ENCODE measurements at regions not wholly inside any gene's neighbourhood (a gene's known extent, or its start where the extent isn't known, plus 50 kb on each side); places are given as distances from the start of the nearest gene placed in this dataset.

DNA sequence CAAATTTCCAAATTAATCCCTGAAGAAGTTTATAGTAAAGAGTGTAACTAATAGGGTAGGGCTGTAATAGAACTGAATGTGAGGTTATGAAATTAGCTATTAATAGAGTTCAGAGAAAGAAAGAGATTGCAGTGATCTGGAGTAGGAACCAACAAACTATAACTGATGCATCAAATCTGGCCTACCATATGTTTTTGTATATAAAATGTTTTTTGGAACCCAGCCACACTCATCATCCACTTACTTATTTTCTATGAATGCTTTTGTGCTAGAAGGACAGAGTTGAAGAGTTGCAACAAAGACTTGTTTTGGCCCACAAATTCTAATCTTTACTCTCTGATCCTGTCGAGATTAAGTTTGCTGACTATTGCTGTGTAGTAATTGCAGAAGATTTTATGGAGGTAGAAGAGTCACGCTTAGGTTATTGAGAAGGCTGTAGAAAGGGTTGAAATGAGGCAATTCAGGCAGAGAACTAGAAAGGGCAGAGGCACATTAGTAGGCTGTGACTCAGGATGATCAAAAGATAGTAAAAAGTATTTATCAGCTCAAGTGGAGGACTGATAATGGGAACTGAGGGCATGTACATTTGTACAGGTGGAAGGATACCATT is 298.7 kb upstream of the EMCN start:
- TF ChIP-seq, protein P1, sequence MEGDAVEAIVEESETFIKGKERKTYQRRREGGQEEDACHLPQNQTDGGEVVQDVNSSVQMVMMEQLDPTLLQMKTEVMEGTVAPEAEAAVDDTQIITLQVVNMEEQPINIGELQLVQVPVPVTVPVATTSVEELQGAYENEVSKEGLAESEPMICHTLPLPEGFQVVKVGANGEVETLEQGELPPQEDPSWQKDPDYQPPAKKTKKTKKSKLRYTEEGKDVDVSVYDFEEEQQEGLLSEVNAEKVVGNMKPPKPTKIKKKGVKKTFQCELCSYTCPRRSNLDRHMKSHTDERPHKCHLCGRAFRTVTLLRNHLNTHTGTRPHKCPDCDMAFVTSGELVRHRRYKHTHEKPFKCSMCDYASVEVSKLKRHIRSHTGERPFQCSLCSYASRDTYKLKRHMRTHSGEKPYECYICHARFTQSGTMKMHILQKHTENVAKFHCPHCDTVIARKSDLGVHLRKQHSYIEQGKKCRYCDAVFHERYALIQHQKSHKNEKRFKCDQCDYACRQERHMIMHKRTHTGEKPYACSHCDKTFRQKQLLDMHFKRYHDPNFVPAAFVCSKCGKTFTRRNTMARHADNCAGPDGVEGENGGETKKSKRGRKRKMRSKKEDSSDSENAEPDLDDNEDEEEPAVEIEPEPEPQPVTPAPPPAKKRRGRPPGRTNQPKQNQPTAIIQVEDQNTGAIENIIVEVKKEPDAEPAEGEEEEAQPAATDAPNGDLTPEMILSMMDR (IDR thresholded peaks at IDR 0.05): no peak
- TF ChIP-seq, protein P2, sequence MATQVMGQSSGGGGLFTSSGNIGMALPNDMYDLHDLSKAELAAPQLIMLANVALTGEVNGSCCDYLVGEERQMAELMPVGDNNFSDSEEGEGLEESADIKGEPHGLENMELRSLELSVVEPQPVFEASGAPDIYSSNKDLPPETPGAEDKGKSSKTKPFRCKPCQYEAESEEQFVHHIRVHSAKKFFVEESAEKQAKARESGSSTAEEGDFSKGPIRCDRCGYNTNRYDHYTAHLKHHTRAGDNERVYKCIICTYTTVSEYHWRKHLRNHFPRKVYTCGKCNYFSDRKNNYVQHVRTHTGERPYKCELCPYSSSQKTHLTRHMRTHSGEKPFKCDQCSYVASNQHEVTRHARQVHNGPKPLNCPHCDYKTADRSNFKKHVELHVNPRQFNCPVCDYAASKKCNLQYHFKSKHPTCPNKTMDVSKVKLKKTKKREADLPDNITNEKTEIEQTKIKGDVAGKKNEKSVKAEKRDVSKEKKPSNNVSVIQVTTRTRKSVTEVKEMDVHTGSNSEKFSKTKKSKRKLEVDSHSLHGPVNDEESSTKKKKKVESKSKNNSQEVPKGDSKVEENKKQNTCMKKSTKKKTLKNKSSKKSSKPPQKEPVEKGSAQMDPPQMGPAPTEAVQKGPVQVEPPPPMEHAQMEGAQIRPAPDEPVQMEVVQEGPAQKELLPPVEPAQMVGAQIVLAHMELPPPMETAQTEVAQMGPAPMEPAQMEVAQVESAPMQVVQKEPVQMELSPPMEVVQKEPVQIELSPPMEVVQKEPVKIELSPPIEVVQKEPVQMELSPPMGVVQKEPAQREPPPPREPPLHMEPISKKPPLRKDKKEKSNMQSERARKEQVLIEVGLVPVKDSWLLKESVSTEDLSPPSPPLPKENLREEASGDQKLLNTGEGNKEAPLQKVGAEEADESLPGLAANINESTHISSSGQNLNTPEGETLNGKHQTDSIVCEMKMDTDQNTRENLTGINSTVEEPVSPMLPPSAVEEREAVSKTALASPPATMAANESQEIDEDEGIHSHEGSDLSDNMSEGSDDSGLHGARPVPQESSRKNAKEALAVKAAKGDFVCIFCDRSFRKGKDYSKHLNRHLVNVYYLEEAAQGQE (IDR thresholded peaks at IDR 0.05; ENCODE audit: low read depth, low read length): no peak

All from SK-N-SH (cell line).